K562 (cell line): ENCODE measurements at regions not wholly inside any gene's neighbourhood (a gene's known extent, or its start where the extent isn't known, plus 50 kb on each side); places are given as distances from the start of the nearest gene placed in this dataset.

Experiments used
- ATAC-seq: fragments of 200-7000 bp; cut with Tn5 transposase; 3 replicates; pipeline ENCODE4 v1.9.1; 2020; ENCODE audit warnings: moderate library complexity
- BruUV-seq: library from RNA; stranded (reverse); fragments of 400-500 nt; replicated peaks from 2 replicates; lab custom pipeline; 2021; lab: Mats Ljungman, UMichigan
- CTCF ChIA-PET: fragments of 300-600 bp; formaldehyde crosslinking; extraction: SDS; loops from one replicate; lab custom pipeline; 2021; ENCODE audit warnings: low intra/inter-chr PET ratio; lab: Yijun Ruan, JAX
- POLR2A ChIA-PET: fragments of 300-600, 350-650 bp; sonication (Branson Sonifier 250); formaldehyde crosslinking; extraction: SDS; loops from one replicate; lab custom pipeline; 2021; ENCODE audit warnings: antibody characterized with exemption, inconsistent platforms; lab: Yijun Ruan, JAX
- DNase-seq, 4 experiments: peaks; one replicate each; pipeline versions ENCODE4 v3.0.0 to v3.0.0-alpha.2; 2011 to 2018; ENCODE audit warnings: low spot score in 3 of 4, mixed read lengths in 3 of 4; ENCODE audit errors: extremely low read depth in 1 of 4
- FAIRE-seq: peaks from 2 replicates; lab custom pipeline; 2011; peaks lifted over from hg19 to GRCh38; lab: Jason Lieb, UNC
- H2AFZ ChIP-seq: 2 replicates; pipeline ENCODE4 v1.6.0; 2011; ENCODE audit warnings: low read depth, low read length, control low read depth, inconsistent platforms
- H3K27ac ChIP-seq: fragments of 200-600 bp; 3 replicates; pipeline ENCODE4 v1.8.0; 2011; ENCODE audit warnings: low read depth, mild to moderate bottlenecking, control low read depth, inconsistent platforms, low read length, moderate library complexity, mixed read lengths; ENCODE audit errors: extremely low read depth
- H3K27me3 ChIP-seq, 2 experiments: fragments of 300-600 bp in 1 of 2; 2 replicates in 1 of 2; 3 replicates in 1 of 2; pipeline versions ENCODE4 v1.6.0 to v1.8.0; 2011; ENCODE audit warnings: inconsistent platforms in 2 of 2, low read length in 2 of 2, mild to moderate bottlenecking in 1 of 2, mixed read lengths in 1 of 2, moderate library complexity in 1 of 2; ENCODE audit not compliant: control insufficient read depth in 2 of 2, insufficient read depth in 2 of 2
- H3K36me3 ChIP-seq: fragments of 300-600 bp; 3 replicates; pipeline ENCODE4 v1.8.0; 2011; ENCODE audit warnings: mild to moderate bottlenecking, low read length, inconsistent platforms; ENCODE audit not compliant: control insufficient read depth, insufficient read depth
- H3K4me1 ChIP-seq, 2 experiments: fragments of 200-600 bp in 1 of 2; replicated peaks in 1 of 2; 2 replicates in 1 of 2; 3 replicates in 1 of 2; pipeline versions ENCODE4 v1.5.1 to v1.8.0; 2011; ENCODE audit warnings: inconsistent platforms in 2 of 2, low read length in 2 of 2, mild to moderate bottlenecking in 1 of 2, mixed read lengths in 1 of 2, moderate library complexity in 1 of 2; ENCODE audit not compliant: control insufficient read depth in 2 of 2, insufficient read depth in 2 of 2
- H3K4me2 ChIP-seq: 2 replicates; pipeline ENCODE4 v1.6.1; 2011; ENCODE audit warnings: low read length, control low read depth, inconsistent platforms, mixed read lengths; ENCODE audit not compliant: insufficient read depth
- H3K4me3 ChIP-seq: fragments of 200-600 bp; sonication (generic), shearing (Covaris generic); 2 replicates; pipeline ENCODE4 v1.5.1; 2016; ENCODE audit warnings: control low read depth, inconsistent platforms
- H3K79me2 ChIP-seq: fragments of 200-600 bp; 3 replicates; pipeline ENCODE4 v1.8.0; 2011; ENCODE audit warnings: low read length, inconsistent platforms; ENCODE audit not compliant: control insufficient read depth, insufficient read depth
- H3K9ac ChIP-seq, 2 experiments: 2 replicates each; pipeline versions ENCODE4 v1.6.0 to v1.6.1; 2011; ENCODE audit warnings: low read depth in 2 of 2, low read length in 2 of 2, control low read depth in 1 of 2, inconsistent platforms in 1 of 2, mild to moderate bottlenecking in 1 of 2, mixed read lengths in 1 of 2; ENCODE audit not compliant: insufficient read depth in 1 of 2
- H3K9me1 ChIP-seq: one replicate; pipeline ENCODE4 v1.6.0; 2011; ENCODE audit warnings: inconsistent platforms, mild to moderate bottlenecking, low read length, moderate library complexity; ENCODE audit not compliant: control insufficient read depth, insufficient read depth
- H3K9me3 ChIP-seq: replicated peaks from 2 replicates; pipeline ENCODE4 v1.5.1; 2011; ENCODE audit warnings: low read depth, low read length, inconsistent platforms; ENCODE audit not compliant: control insufficient read depth, insufficient read depth
- H4K20me1 ChIP-seq: replicated peaks from 2 replicates; pipeline ENCODE4 v1.6.1; 2011; ENCODE audit warnings: low read length, inconsistent platforms, mixed read lengths; ENCODE audit not compliant: control insufficient read depth, insufficient read depth
- CBX1 ChIP-seq: sonication (generic); IDR thresholded peaks from 2 replicates; pipeline ENCODE4 v1.6.1; 2016; ENCODE audit warnings: antibody characterized with exemption, low read depth, mild to moderate bottlenecking
- DIDO1 ChIP-seq: fragments of 450-650 bp; IDR thresholded peaks from 2 replicates; pipeline ENCODE4 v1.6.1; 2016; ENCODE audit warnings: low read depth, missing biosample characterization, missing genetic modification characterization
- HDGF ChIP-seq: fragments of 450-650 bp; IDR thresholded peaks from 2 replicates; pipeline ENCODE4 v1.6.1; 2016
- KAT8 ChIP-seq: fragments of 450-650 bp; IDR thresholded peaks from 2 replicates; pipeline ENCODE4 v1.6.1; 2016; ENCODE audit warnings: low read depth, mild to moderate bottlenecking
- KDM1A ChIP-seq, 2 experiments: fragments of 450-650 bp; IDR thresholded peaks; 2 replicates each; pipeline ENCODE4 v1.6.1; 2016; ENCODE audit warnings: mild to moderate bottlenecking in 2 of 2
- SLC30A9 ChIP-seq: fragments of 250-450 bp; sonication (Bioruptor Pico); IDR thresholded peaks from 2 replicates; pipeline ENCODE4 v1.8.0; 2022; ENCODE audit warnings: mild to moderate bottlenecking, moderate library complexity
- XRCC5 ChIP-seq: fragments of 200-400 bp; formaldehyde crosslinking; IDR thresholded peaks from 2 replicates; pipeline ENCODE4 v1.6.1; 2017; ENCODE audit warnings: low read depth, mild to moderate bottlenecking, low read length
- ZBTB12 ChIP-seq: fragments of 250-450 bp; sonication (Bioruptor Pico); IDR thresholded peaks from 2 replicates; pipeline ENCODE4 v1.4.0; 2020
- ZKSCAN3 ChIP-seq: fragments of 250-450 bp; sonication (Bioruptor Pico); IDR thresholded peaks from 2 replicates; pipeline ENCODE4 v1.4.0; 2020
- ZNF24 ChIP-seq: fragments of 450-650 bp; IDR thresholded peaks from 2 replicates; pipeline ENCODE4 v1.6.1; 2016
- ZNF445 ChIP-seq: fragments of 250-450 bp; sonication (Bioruptor Pico); IDR thresholded peaks from 2 replicates; pipeline ENCODE4 v1.4.0; 2020; ENCODE audit warnings: low read depth, mild to moderate bottlenecking, moderate library complexity
- ZNF740 ChIP-seq, 3 experiments: fragments of 200-800 bp in 1 of 3; sonication (Bioruptor generic) in 1 of 3; sonication (generic) in 1 of 3; formaldehyde crosslinking in 1 of 3; IDR thresholded peaks; 2 replicates each; pipeline versions ENCODE4 v1.6.1 to v1.8.0; 2016 to 2022; ENCODE audit warnings: mild to moderate bottlenecking in 2 of 3, missing compliant biosample characterization in 2 of 3, missing genetic modification characterization in 2 of 3, missing genetic modification reagents in 1 of 3
- WGBS: fragments of 100-300 bp; shearing (Covaris generic); methylation state at CpG from one replicate; pipeline ENCODE4 v1.1.6; 2016; ENCODE audit warnings: low coverage, mixed read lengths; ENCODE audit not compliant: insufficient coverage; ENCODE audit errors: missing lambda C conversion rate; 5-methylcytosine and 5-hydroxymethylcytosine counted together
- in situ Hi-C: fragments of 300-500 bp; cut with MboI; formaldehyde crosslinking; loops from 4 replicates; pipeline ENCODE4 v1.15.0; 2018; ENCODE audit warnings: inconsistent platforms, mixed read lengths
- intact Hi-C: fragments of 100-400 bp; cut with micrococcal nuclease; formaldehyde crosslinking; loops from 2 replicates; pipeline ENCODE4 v1.14.2; 2022

- H3K9me1 ChIP-seq, result no peaks in the 10 kb centered on the region
- no peak overlapping the region for H3K4me3 ChIP-seq
- ChIA-PET CTCF (no interaction called here), POLR2A (no interaction called here)
- H2AFZ ChIP-seq, result no peak overlapping the region
- 0% methylated on average over 4 of the region's 4 CpGs for WGBS
- no peaks in the 10 kb centered on the region for H3K36me3 ChIP-seq
- H3K27ac ChIP-seq, result no peak overlapping the region
- H3K79me2 ChIP-seq, result no peaks in the 10 kb centered on the region
- intact Hi-C loops (no loop called here), in situ Hi-C loops (no loop called here)
- DNase-seq (no peak), ATAC-seq (no peak), FAIRE-seq (no peak)
- H3K4me2 ChIP-seq, result no peak overlapping the region
- H4K20me1 ChIP-seq, result no peaks in the 10 kb centered on the region
- BruUV-seq, result no TSS peak
- no peaks in the 10 kb centered on the region for H3K9me3 ChIP-seq
- H3K4me1 ChIP-seq, result no peaks in the 10 kb centered on the region
- no peak overlapping the region for H3K9ac ChIP-seq
- TF ChIP-seq CBX1 (no peak), ZNF24 (no peak), HDGF (no peak)
- no peaks in the 10 kb centered on the region for H3K27me3 ChIP-seq
Measured at GRCh38 chr11:30786256-30787110, 200.3 kb upstream of the MPPED2 start.

GRCh38 chr11:30778596-30778995, 192.4 kb upstream of the MPPED2 start:
- no peaks in the 10 kb centered on the region for H3K4me1 ChIP-seq
- FAIRE-seq, result no peak
- no peak for TF ChIP-seq SLC30A9 (CRISPR knock-in tag)
- no peak for TF ChIP-seq KAT8
- no peak for TF ChIP-seq DIDO1 (tag)
- no peak for TF ChIP-seq ZNF740 (CRISPR knock-in tag; IDR thresholded peaks at IDR 0.05)
- TF ChIP-seq ZNF740 (tag; IDR thresholded peaks at IDR 0.05), result no peak
- no peak for TF ChIP-seq ZNF445
- no peak for TF ChIP-seq ZKSCAN3 (CRISPR knock-in tag)
- TF ChIP-seq KDM1A (IDR thresholded peaks at IDR 0.05), result no peak
- TF ChIP-seq ZBTB12 (CRISPR knock-in tag), result no peak
- no peak for TF ChIP-seq XRCC5
- TF ChIP-seq, all 486 proteins: peak for 0
- H3K27ac ChIP-seq, result no peak overlapping the region
- no peaks in the 10 kb centered on the region for H4K20me1 ChIP-seq
- no peak for DNase-seq
- H3K36me3 ChIP-seq, result no peaks in the 10 kb centered on the region
- no CpG with 5 or more reads among the region's 1 CpG for WGBS
- H3K4me2 ChIP-seq, result no peak overlapping the region
- no TSS peak for BruUV-seq
- H2AFZ ChIP-seq, result no peak overlapping the region
- ChIA-PET CTCF (no interaction called here), POLR2A (no interaction called here)
- no peaks in the 10 kb centered on the region for H3K79me2 ChIP-seq
- no peaks in the 10 kb centered on the region for H3K27me3 ChIP-seq
- H3K9ac ChIP-seq, result no peak overlapping the region
- in situ Hi-C loops, result no loop called here
- H3K9me3 ChIP-seq, result no peaks in the 10 kb centered on the region
- no peak overlapping the region for H3K4me3 ChIP-seq
- intact Hi-C loops, result no loop called here
- H3K9me1 ChIP-seq, result no peaks in the 10 kb centered on the region
- no peak for ATAC-seq
